ENCODE measurements at regions not wholly inside any gene's neighbourhood (a gene's known extent, or its start where the extent isn't known, plus 50 kb on each side); places are given as distances from the start of the nearest gene placed in this dataset.

DNA sequence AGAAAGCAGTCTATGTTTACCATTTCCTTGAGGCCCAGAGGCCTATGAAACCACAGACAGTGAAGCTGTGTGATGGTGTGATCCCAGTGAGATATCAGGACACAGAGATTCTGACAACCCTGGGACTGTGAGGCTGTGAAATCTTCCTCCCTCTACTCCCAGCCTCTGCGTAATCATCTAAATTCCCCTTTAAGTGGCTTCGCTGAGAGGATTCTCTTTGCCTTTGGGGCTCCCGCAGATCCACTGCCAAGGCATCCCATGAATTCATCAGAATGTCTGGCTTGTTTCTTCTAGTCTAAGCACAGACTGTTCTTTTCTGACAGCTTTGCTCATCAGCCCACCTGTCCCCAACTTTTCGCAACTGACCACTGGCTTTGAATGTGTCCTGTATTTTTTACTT, 901.2 kb upstream of the NR2F2 start:
- Histone ChIP-seq H3K9me3 (ENCODE audit: severe bottlenecking) (no peaks in the 10 kb centered on the region), H3K4me3 (ENCODE audit: severe bottlenecking) (no peak overlapping the region), H3K27me3 (ENCODE audit: insufficient read depth, poor library complexity, severe bottlenecking) (no peaks in the 10 kb centered on the region), H3K27ac (ENCODE audit: poor library complexity, severe bottlenecking) (no peak overlapping the region), H3K4me1 (ENCODE audit: insufficient read depth, poor library complexity, severe bottlenecking) (no peaks in the 10 kb centered on the region), H3K36me3 (ENCODE audit: low read depth) (no peaks in the 10 kb centered on the region)
- no peak for DNase-seq (ENCODE audit: low spot score)
- no peak for ATAC-seq (ENCODE audit: low read depth)
- TF ChIP-seq, protein P1, sequence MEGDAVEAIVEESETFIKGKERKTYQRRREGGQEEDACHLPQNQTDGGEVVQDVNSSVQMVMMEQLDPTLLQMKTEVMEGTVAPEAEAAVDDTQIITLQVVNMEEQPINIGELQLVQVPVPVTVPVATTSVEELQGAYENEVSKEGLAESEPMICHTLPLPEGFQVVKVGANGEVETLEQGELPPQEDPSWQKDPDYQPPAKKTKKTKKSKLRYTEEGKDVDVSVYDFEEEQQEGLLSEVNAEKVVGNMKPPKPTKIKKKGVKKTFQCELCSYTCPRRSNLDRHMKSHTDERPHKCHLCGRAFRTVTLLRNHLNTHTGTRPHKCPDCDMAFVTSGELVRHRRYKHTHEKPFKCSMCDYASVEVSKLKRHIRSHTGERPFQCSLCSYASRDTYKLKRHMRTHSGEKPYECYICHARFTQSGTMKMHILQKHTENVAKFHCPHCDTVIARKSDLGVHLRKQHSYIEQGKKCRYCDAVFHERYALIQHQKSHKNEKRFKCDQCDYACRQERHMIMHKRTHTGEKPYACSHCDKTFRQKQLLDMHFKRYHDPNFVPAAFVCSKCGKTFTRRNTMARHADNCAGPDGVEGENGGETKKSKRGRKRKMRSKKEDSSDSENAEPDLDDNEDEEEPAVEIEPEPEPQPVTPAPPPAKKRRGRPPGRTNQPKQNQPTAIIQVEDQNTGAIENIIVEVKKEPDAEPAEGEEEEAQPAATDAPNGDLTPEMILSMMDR (IDR thresholded peaks at IDR 0.05; ENCODE audit: poor library complexity, severe bottlenecking) = no peak

GRCh38 chr15:95431518-95431917, 899.0 kb upstream of the NR2F2 start:
- H3K4me3 ChIP-seq (ENCODE audit: severe bottlenecking) = no peak overlapping the region
- DNase-seq (ENCODE audit: low spot score) (no peak), ATAC-seq (ENCODE audit: low read depth) (no peak)
- no peaks in the 10 kb centered on the region for H3K36me3 ChIP-seq (ENCODE audit: low read depth)
- H3K4me1 ChIP-seq (ENCODE audit: insufficient read depth, poor library complexity, severe bottlenecking) = no peaks in the 10 kb centered on the region
- no peaks in the 10 kb centered on the region for H3K27me3 ChIP-seq (ENCODE audit: insufficient read depth, poor library complexity, severe bottlenecking)
- no peak overlapping the region for H3K27ac ChIP-seq (ENCODE audit: poor library complexity, severe bottlenecking)
- TF ChIP-seq, protein P1 (IDR thresholded peaks at IDR 0.05; ENCODE audit: poor library complexity, severe bottlenecking) = no peak
- no peaks in the 10 kb centered on the region for H3K9me3 ChIP-seq (ENCODE audit: severe bottlenecking)

DNA sequence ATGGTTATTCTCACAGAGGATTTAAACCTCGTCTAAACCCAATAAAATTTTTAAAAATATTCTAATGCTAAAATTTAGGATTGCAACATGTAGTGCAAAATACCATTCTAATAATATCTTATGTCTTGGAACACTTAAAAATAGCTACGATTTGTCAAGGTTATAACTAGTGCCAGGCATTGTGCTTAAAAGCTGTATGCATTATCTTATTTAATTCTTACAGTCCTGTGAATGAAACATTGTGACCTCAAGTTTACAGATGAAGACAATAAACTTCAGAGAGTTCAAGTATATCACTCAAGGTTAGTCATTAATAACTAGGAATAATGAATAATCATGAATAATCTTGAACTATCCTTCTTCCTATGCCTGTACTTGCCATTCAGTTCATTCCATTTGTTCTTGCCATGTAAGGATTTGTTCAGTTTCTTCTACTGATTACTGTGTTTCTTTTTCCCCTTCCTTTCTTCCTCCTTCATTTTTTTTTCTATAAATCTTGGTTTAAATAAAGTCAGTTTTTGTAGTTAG, 897.6 kb upstream of the NR2F2 start:
- H3K27ac ChIP-seq (ENCODE audit: poor library complexity, severe bottlenecking) = no peak overlapping the region
- no peaks in the 10 kb centered on the region for H3K36me3 ChIP-seq (ENCODE audit: low read depth)
- DNase-seq (ENCODE audit: low spot score) (no peak), ATAC-seq (ENCODE audit: low read depth) (no peak)
- no peaks in the 10 kb centered on the region for H3K4me1 ChIP-seq (ENCODE audit: insufficient read depth, poor library complexity, severe bottlenecking)
- no peak overlapping the region for H3K4me3 ChIP-seq (ENCODE audit: severe bottlenecking)
- H3K9me3 ChIP-seq (ENCODE audit: severe bottlenecking) = no peaks in the 10 kb centered on the region
- H3K27me3 ChIP-seq (ENCODE audit: insufficient read depth, poor library complexity, severe bottlenecking) = no peaks in the 10 kb centered on the region
- TF ChIP-seq, protein P1 (IDR thresholded peaks at IDR 0.05; ENCODE audit: poor library complexity, severe bottlenecking) = no peak

- DNase-seq (ENCODE audit: low spot score) = no peak
- Histone ChIP-seq H3K36me3 (ENCODE audit: low read depth) (no peaks in the 10 kb centered on the region), H3K9me3 (ENCODE audit: severe bottlenecking) (no peaks in the 10 kb centered on the region), H3K27ac (ENCODE audit: poor library complexity, severe bottlenecking) (no peak overlapping the region), H3K4me1 (ENCODE audit: insufficient read depth, poor library complexity, severe bottlenecking) (no peaks in the 10 kb centered on the region), H3K27me3 (ENCODE audit: insufficient read depth, poor library complexity, severe bottlenecking) (no peaks in the 10 kb centered on the region), H3K4me3 (ENCODE audit: severe bottlenecking) (no peak overlapping the region)
- TF ChIP-seq, protein P1 (IDR thresholded peaks at IDR 0.05; ENCODE audit: poor library complexity, severe bottlenecking) = no peak
- no peak for ATAC-seq (ENCODE audit: low read depth)
Measured at GRCh38 chr15:95439922-95440376, 890.6 kb upstream of the NR2F2 start.

DNA sequence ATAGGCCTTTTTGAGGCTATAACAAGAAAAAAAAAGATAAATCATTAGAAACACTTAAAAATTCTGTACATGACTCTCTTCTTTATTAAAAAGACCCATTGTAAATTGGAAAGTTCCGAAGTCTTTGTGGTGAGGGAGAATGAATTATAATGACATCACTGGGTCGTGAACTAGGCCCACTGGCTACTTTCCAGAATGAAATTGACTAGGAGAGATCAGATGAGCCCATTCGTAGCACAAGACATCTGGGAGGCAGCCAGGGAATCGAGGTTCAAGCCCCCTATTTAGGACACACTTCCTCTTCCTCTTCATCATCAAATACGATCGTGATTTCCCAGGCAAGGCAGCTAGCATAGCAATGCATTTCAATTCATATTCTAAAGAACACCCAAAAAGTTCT, 889.8 kb upstream of the NR2F2 start:
- DNase-seq (ENCODE audit: low spot score) (no peak), ATAC-seq (ENCODE audit: low read depth) (no peak)
- H3K4me3 ChIP-seq (ENCODE audit: severe bottlenecking) = no peak overlapping the region
- no peak overlapping the region for H3K27ac ChIP-seq (ENCODE audit: poor library complexity, severe bottlenecking)
- H3K4me1 ChIP-seq (ENCODE audit: insufficient read depth, poor library complexity, severe bottlenecking) = no peaks in the 10 kb centered on the region
- TF ChIP-seq, protein P1 (IDR thresholded peaks at IDR 0.05; ENCODE audit: poor library complexity, severe bottlenecking) = no peak
- no peaks in the 10 kb centered on the region for H3K36me3 ChIP-seq (ENCODE audit: low read depth)
- no peaks in the 10 kb centered on the region for H3K9me3 ChIP-seq (ENCODE audit: severe bottlenecking)
- no peaks in the 10 kb centered on the region for H3K27me3 ChIP-seq (ENCODE audit: insufficient read depth, poor library complexity, severe bottlenecking)
